WI38 (cell line): ENCODE measurements at regions not wholly inside any gene's neighbourhood (a gene's known extent, or its start where the extent isn't known, plus 50 kb on each side); places are given as distances from the start of the nearest gene placed in this dataset.

ENCODE experiments used
- H3K4me3 ChIP-seq: 2 replicates; pipeline ENCODE4 v1.5.1; 2011; ENCODE audit warnings: low read depth, mild to moderate bottlenecking, control low read depth, low read length
- TF ChIP-seq, protein P1 (sequence below): IDR thresholded peaks from 2 replicates; pipeline ENCODE4 v1.5.1; 2012; ENCODE audit warnings: low read depth, mild to moderate bottlenecking, control low read depth, low read length

GRCh38 chr5:174655351-174655750 lies 69.0 kb upstream of the MSX2 start:
- TF ChIP-seq, protein P1, sequence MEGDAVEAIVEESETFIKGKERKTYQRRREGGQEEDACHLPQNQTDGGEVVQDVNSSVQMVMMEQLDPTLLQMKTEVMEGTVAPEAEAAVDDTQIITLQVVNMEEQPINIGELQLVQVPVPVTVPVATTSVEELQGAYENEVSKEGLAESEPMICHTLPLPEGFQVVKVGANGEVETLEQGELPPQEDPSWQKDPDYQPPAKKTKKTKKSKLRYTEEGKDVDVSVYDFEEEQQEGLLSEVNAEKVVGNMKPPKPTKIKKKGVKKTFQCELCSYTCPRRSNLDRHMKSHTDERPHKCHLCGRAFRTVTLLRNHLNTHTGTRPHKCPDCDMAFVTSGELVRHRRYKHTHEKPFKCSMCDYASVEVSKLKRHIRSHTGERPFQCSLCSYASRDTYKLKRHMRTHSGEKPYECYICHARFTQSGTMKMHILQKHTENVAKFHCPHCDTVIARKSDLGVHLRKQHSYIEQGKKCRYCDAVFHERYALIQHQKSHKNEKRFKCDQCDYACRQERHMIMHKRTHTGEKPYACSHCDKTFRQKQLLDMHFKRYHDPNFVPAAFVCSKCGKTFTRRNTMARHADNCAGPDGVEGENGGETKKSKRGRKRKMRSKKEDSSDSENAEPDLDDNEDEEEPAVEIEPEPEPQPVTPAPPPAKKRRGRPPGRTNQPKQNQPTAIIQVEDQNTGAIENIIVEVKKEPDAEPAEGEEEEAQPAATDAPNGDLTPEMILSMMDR: no peak
- H3K4me3 ChIP-seq: no peak overlapping the region

GRCh38 chr5:174664180-174664850 lies 60.1 kb upstream of the MSX2 start:
- no peak overlapping the region for H3K4me3 ChIP-seq
- TF ChIP-seq, protein P1: no peak

- TF ChIP-seq, protein P1: no peak
- H3K4me3 ChIP-seq: no peak overlapping the region
Observed at GRCh38 chr5:174665347-174665746, 59.0 kb upstream of the MSX2 start.

DNA sequence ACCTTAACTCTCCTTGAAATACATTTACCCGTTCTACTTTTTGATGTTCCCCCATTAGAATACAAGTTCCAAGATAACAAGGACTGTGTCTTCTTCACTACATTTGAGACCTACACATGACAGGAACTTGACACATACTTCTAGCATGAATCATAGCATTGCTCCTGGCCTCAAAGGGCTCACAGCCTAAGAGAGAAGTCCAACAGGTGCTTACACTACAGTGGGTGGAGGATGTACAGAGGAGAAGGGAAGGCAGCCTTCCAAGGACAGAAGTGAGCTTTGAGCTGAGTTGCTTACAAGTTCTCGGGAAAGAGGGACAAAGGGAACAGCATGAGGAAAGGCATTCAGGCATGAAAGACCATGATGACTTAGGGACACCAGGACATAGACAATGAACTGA lies 56.9 kb upstream of the MSX2 start:
- H3K4me3 ChIP-seq: no peak overlapping the region
- TF ChIP-seq, protein P1: no peak

GRCh38 chr5:174668349-174668748 lies 56.0 kb upstream of the MSX2 start:
- TF ChIP-seq, protein P1: no peak
- no peak overlapping the region for H3K4me3 ChIP-seq
